IMR-90 (cell line): ENCODE measurements at regions not wholly inside any gene's neighbourhood (a gene's known extent, or its start where the extent isn't known, plus 50 kb on each side); places are given as distances from the start of the nearest gene placed in this dataset.

Experiments used
- CHD1 ChIP-seq: IDR thresholded peaks from 2 replicates; pipeline ENCODE4 v1.6.1; 2012; ENCODE audit warnings: low read depth, low read length, improper control_type of control experiment
- POLR2A ChIP-seq: IDR thresholded peaks from 2 replicates; pipeline ENCODE4 v1.6.1; 2012; ENCODE audit warnings: mild to moderate bottlenecking, low read depth, low read length
- SMC3 ChIP-seq: fragments of 150-350 bp; IDR thresholded peaks from 2 replicates; pipeline ENCODE4 v1.6.1; 2016; ENCODE audit warnings: low read depth, mild to moderate bottlenecking, antibody characterized with exemption, low read length, moderate library complexity
- TF ChIP-seq, protein P1 (sequence below): conservative IDR thresholded peaks from 2 replicates; pipeline ENCODE4 v1.5.1; 2012; ENCODE audit warnings: mild to moderate bottlenecking, low read depth, low read length, improper control_type of control experiment
- TF ChIP-seq, protein P2 (sequence below): fragments of 150-350 bp; IDR thresholded peaks from 2 replicates; pipeline ENCODE4 v1.6.1; 2017; ENCODE audit warnings: mild to moderate bottlenecking, antibody characterized with exemption, low read length, low read depth

DNA sequence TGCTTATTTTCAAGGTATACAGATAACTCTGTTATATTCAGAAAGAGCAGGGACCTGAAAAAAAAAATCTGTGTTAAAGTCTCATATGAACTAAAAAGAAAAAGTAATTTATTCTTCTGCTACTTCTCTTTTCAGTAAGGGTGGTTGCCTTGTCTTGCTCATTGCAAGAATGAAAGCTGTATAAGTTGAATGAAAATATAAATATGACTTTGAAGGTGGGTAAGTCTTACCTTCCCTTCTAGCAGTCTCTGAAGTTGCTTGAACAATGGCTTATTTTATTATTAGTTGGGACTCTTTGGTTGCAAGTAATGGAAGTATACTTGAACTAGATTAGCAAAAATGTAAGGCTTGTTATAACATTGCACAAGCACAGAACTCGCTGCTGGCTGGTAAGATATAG is 1554.9 kb downstream of the SI start:
- TF ChIP-seq, protein P1, sequence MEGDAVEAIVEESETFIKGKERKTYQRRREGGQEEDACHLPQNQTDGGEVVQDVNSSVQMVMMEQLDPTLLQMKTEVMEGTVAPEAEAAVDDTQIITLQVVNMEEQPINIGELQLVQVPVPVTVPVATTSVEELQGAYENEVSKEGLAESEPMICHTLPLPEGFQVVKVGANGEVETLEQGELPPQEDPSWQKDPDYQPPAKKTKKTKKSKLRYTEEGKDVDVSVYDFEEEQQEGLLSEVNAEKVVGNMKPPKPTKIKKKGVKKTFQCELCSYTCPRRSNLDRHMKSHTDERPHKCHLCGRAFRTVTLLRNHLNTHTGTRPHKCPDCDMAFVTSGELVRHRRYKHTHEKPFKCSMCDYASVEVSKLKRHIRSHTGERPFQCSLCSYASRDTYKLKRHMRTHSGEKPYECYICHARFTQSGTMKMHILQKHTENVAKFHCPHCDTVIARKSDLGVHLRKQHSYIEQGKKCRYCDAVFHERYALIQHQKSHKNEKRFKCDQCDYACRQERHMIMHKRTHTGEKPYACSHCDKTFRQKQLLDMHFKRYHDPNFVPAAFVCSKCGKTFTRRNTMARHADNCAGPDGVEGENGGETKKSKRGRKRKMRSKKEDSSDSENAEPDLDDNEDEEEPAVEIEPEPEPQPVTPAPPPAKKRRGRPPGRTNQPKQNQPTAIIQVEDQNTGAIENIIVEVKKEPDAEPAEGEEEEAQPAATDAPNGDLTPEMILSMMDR: no peak
- TF ChIP-seq SMC3 (no peak), POLR2A (no peak), CHD1 (no peak)
- TF ChIP-seq, protein P2, sequence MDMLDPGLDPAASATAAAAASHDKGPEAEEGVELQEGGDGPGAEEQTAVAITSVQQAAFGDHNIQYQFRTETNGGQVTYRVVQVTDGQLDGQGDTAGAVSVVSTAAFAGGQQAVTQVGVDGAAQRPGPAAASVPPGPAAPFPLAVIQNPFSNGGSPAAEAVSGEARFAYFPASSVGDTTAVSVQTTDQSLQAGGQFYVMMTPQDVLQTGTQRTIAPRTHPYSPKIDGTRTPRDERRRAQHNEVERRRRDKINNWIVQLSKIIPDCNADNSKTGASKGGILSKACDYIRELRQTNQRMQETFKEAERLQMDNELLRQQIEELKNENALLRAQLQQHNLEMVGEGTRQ: no peak
